A673 (cell line): ENCODE measurements at regions not wholly inside any gene's neighbourhood (a gene's known extent, or its start where the extent isn't known, plus 50 kb on each side); places are given as distances from the start of the nearest gene placed in this dataset.

ENCODE experiments used
- BruUV-seq: library from RNA; stranded (reverse); fragments of 400-500 nt; replicated peaks from 2 replicates; lab custom pipeline; 2021; lab: Mats Ljungman, UMichigan
- CTCF ChIA-PET: fragments of 300-600 bp; sonication (Branson Sonifier 250); formaldehyde crosslinking; loops from one replicate; lab custom pipeline; 2022; ENCODE audit warnings: antibody characterized with exemption; lab: Charles Lee
- POLR2A ChIA-PET: fragments of 300-600 bp; sonication (Branson Sonifier 250); formaldehyde crosslinking; loops from one replicate; lab custom pipeline; 2022; ENCODE audit warnings: antibody characterized with exemption; ENCODE audit not compliant: low non-redundant PET; lab: Charles Lee
- DNase-seq: peaks from one replicate; pipeline ENCODE4 v3.0.0-alpha.2; 2015; ENCODE audit warnings: low spot score
- H3K27ac ChIP-seq: fragments of 200-600 bp; sonication (generic); 2 replicates; pipeline ENCODE4 v1.5.1; 2016; ENCODE audit warnings: mixed run types, low read depth, mild to moderate bottlenecking, mixed read lengths, antibody characterized with exemption, low read length; ENCODE audit not compliant: poor library complexity, severe bottlenecking
- H3K27me3 ChIP-seq: fragments of 200-600 bp; sonication (generic); replicated peaks from 2 replicates; pipeline ENCODE4 v1.6.1; 2017; ENCODE audit warnings: mixed run types, low read depth, mild to moderate bottlenecking, mixed read lengths, antibody characterized with exemption, low read length; ENCODE audit not compliant: insufficient read depth, poor library complexity
- H3K36me3 ChIP-seq: fragments of 200-600 bp; sonication (generic); 2 replicates; pipeline ENCODE4 v1.6.1; 2016; ENCODE audit warnings: mixed run types, mild to moderate bottlenecking, mixed read lengths, antibody characterized with exemption, low read length; ENCODE audit not compliant: insufficient read depth, poor library complexity, severe bottlenecking
- H3K4me1 ChIP-seq: fragments of 200-600 bp; sonication (generic); 2 replicates; pipeline ENCODE4 v1.6.1; 2017; ENCODE audit warnings: mixed run types, mild to moderate bottlenecking, mixed read lengths, antibody characterized with exemption, low read length; ENCODE audit not compliant: insufficient read depth, poor library complexity, severe bottlenecking
- H3K4me3 ChIP-seq: fragments of 200-600 bp; sonication (generic); 2 replicates; pipeline ENCODE4 v1.5.1; 2016; ENCODE audit warnings: low read depth, mixed run types, mild to moderate bottlenecking, mixed read lengths, low read length; ENCODE audit not compliant: poor library complexity, severe bottlenecking
- H3K9me3 ChIP-seq: fragments of 200-600 bp; sonication (generic); 2 replicates; pipeline ENCODE4 v1.6.1; 2016; ENCODE audit warnings: mixed run types, low read depth, mild to moderate bottlenecking, mixed read lengths, antibody characterized with exemption, low read length; ENCODE audit not compliant: poor library complexity, severe bottlenecking
- EZH2 ChIP-seq: fragments of 200-600 bp; sonication (generic); IDR thresholded peaks from 2 replicates; pipeline ENCODE4 v1.6.1; 2017; ENCODE audit warnings: borderline replicate concordance, low read depth, mild to moderate bottlenecking, mixed read lengths, antibody characterized with exemption, low read length; ENCODE audit not compliant: poor library complexity, severe bottlenecking
- intact Hi-C: fragments of 100-400 bp; cut with micrococcal nuclease; formaldehyde crosslinking; loops from one replicate; pipeline ENCODE4 v1.10.0; 2022; ENCODE audit not compliant: unreplicated experiment
- TF ChIP-seq, protein P1 (sequence below): fragments of 300-800, 200-600 bp; sonication (generic); conservative IDR thresholded peaks from 2 replicates; pipeline ENCODE4 v1.5.1; 2017; ENCODE audit warnings: low read depth, mild to moderate bottlenecking, antibody characterized with exemption, low read length, moderate library complexity, mixed read lengths

DNA sequence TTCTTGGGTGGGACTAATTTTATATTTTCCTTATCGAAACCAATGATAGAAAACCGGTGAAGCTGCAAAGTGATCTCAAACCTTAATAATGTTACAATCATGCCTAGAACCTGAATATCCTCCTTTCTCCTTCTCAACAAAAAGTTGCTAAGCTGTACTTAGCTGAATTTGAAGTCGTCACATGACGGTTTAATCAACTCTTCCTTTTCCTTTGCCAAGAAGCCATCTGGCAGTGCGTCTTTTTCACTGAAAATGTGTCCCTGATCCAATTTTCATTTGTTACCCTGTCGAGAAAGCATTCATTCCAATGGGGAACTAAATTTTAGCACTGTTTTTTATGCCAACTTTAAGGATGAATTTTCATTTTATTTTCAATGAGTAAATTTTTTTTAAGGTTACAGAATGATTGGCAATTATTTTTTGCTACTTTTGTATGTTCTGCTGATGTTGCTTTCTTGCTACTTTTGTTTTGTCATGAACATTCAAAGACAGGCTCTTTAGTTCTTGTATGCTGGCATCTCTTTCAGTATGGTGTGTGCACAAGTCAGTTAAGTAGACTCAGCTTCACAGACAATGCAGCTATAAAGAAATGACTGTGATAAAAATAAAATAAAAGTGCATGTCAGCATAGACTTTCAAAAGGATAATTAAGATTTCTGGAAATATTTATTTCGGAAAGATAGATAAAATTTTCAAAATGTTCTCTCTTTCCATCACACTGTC lies 980.0 kb downstream of the DNAJB9 start:
- no TSS peak for BruUV-seq
- H3K27me3 ChIP-seq: no peaks in the 10 kb centered on the region
- no peaks in the 10 kb centered on the region for H3K36me3 ChIP-seq
- H3K4me3 ChIP-seq: no peak overlapping the region
- POLR2A ChIA-PET: no interaction called here
- DNase-seq: no peak
- CTCF ChIA-PET: no interaction called here
- TF ChIP-seq EZH2: no peak
- TF ChIP-seq, protein P1, sequence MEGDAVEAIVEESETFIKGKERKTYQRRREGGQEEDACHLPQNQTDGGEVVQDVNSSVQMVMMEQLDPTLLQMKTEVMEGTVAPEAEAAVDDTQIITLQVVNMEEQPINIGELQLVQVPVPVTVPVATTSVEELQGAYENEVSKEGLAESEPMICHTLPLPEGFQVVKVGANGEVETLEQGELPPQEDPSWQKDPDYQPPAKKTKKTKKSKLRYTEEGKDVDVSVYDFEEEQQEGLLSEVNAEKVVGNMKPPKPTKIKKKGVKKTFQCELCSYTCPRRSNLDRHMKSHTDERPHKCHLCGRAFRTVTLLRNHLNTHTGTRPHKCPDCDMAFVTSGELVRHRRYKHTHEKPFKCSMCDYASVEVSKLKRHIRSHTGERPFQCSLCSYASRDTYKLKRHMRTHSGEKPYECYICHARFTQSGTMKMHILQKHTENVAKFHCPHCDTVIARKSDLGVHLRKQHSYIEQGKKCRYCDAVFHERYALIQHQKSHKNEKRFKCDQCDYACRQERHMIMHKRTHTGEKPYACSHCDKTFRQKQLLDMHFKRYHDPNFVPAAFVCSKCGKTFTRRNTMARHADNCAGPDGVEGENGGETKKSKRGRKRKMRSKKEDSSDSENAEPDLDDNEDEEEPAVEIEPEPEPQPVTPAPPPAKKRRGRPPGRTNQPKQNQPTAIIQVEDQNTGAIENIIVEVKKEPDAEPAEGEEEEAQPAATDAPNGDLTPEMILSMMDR: no peak
- intact Hi-C loops: no loop called here
- H3K9me3 ChIP-seq: no peaks in the 10 kb centered on the region
- peaks cover 10% of the 10 kb centered on the region for H3K4me1 ChIP-seq
- no peak overlapping the region for H3K27ac ChIP-seq

DNA sequence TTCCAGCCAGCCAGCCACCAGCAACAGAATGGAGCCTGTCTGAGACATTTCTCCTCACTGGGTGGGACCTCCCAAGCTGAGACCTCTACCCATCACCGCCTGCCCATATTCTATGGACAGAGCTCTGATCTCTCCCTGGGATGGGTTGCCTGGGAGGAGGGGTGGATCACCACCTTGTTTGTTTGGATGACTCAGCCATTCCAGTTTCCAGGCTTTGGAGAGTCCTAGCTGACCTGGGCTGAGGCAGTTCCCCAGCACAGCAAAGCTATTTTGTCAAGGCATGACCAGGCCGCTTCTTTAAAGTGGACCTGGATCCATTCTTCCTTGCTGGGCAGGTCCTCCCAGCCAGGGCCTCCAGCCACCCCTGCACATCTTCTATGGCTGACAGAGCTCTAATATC lies 982.3 kb downstream of the DNAJB9 start:
- Histone ChIP-seq H3K27ac (no peak overlapping the region), H3K9me3 (no peaks in the 10 kb centered on the region), H3K27me3 (no peaks in the 10 kb centered on the region), H3K4me3 (no peak overlapping the region), H3K4me1 (peaks cover 10% of the 10 kb centered on the region), H3K36me3 (no peaks in the 10 kb centered on the region)
- POLR2A ChIA-PET: no interaction called here
- no peak for DNase-seq
- intact Hi-C loops: no loop called here
- no TSS peak for BruUV-seq
- CTCF ChIA-PET: no interaction called here
- TF ChIP-seq, protein P1: no peak
- TF ChIP-seq EZH2: no peak

DNA sequence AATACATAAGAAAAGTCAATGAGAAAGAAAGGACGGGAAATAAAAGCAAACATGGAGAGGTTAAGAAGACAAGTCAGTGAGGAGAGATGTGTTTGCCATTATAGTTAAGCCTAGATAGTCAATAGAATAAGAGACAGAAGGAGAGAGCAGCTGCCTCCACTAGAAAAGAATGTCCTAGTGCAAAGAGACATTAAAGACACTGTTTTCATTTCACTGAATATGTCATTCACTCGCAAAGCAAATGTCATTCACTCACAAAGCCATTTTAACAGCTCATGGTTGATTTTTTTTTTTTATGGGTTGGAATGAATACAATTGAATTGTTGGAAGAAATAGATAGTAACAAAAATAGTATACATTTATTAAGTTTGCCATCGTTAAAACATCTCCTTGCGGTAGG lies 1007.6 kb downstream of the DNAJB9 start:
- H3K36me3 ChIP-seq: no peaks in the 10 kb centered on the region
- H3K4me1 ChIP-seq: no peaks in the 10 kb centered on the region
- intact Hi-C loops: no loop called here
- no peak overlapping the region for H3K4me3 ChIP-seq
- H3K9me3 ChIP-seq: no peaks in the 10 kb centered on the region
- no peak for TF ChIP-seq EZH2
- TF ChIP-seq, protein P1: no peak
- ChIA-PET CTCF (no interaction called here), POLR2A (no interaction called here)
- no TSS peak for BruUV-seq
- no peak overlapping the region for H3K27ac ChIP-seq
- no peaks in the 10 kb centered on the region for H3K27me3 ChIP-seq
- DNase-seq: no peak
